GM21390 (cell line): ENCODE measurements at regions not wholly inside any gene's neighbourhood (a gene's known extent, or its start where the extent isn't known, plus 50 kb on each side); places are given as distances from the start of the nearest gene placed in this dataset.
"Not testable (repeated sequence)": the region's sequence is repeated elsewhere in the genome, so short reads cannot be mapped to it uniquely, and the experiment has no call there.

Experiments
- ATAC-seq: cut with Tn5 transposase; IDR thresholded peaks from one replicate; pipeline ENCODE4 v1.9.1; 2021; ENCODE audit not compliant: unreplicated experiment

DNA sequence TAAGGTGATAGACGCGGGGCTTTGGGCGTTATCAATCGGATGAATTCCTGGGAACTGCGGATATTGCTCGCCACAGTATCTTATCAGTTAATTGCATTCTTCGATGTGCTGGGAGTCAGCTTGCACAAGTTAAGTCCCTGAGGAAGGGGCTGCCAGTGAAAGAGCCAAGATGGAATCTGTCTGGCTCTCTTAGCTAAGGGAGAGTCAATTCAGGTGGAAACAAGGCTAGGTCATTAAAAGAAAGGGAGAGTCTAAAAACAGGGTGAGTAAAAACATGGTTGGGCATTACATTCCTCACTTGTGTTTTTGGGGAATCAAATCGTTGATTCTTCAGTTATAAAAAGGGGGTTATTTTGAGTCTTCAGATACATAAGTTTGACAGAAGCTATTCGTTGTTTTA is 196.2 kb downstream of the OTOP1 start:
- ATAC-seq, result not testable (repeated sequence)

DNA sequence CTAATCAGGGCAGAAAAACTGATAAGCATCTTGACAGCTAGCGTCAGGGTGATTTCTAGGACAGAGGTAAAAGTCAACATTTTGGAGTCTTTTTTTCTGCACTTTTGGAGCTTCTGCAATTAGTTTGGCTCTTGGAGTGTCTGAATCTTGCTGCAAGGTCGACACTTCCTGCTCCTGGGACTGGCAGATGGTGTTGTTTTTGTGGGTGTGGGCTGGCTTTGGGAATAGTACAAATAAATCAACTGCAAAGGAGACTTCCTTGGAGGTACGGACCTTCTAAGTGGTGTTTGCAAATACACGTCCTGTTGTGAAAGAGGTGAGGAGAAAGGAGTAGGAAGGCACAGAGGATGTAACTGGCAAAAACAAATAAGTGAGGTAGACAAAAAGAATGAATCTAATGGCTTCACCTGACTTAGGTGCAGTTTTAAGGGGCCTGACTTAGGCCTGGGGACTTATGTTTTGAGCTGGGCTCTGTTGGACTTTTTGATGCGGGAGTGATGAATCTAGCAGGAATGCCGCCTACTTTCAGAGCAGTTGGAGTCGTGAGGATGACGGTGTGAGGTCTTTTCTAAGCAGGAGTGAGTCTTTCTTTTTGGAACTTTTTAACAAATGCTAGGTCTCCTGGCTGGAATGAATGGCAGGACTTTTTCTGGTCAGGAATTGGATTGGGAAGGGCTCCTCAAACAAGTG is 195.1 kb downstream of the OTOP1 start:
- not testable (repeated sequence) for ATAC-seq

DNA sequence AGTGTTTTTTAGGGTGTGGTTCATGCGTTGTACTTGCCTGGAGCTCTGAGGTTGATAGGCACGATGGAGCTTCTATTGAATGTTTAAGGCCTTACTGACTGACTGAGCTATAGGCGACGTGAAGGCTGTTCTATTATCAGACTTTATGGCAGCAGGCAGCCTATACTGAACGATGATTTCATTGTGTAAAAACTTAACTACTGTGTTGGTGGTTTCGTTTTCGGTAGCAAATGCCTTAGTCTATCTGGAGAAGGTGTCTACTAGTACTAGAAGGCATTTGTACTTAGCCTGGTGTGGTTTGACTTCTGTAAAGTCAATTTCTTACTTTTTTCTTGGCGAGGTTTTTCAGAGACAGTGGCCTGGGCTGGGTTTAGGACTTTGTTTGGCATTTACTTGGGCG is 194.4 kb downstream of the OTOP1 start:
- ATAC-seq, result not testable (repeated sequence)

DNA sequence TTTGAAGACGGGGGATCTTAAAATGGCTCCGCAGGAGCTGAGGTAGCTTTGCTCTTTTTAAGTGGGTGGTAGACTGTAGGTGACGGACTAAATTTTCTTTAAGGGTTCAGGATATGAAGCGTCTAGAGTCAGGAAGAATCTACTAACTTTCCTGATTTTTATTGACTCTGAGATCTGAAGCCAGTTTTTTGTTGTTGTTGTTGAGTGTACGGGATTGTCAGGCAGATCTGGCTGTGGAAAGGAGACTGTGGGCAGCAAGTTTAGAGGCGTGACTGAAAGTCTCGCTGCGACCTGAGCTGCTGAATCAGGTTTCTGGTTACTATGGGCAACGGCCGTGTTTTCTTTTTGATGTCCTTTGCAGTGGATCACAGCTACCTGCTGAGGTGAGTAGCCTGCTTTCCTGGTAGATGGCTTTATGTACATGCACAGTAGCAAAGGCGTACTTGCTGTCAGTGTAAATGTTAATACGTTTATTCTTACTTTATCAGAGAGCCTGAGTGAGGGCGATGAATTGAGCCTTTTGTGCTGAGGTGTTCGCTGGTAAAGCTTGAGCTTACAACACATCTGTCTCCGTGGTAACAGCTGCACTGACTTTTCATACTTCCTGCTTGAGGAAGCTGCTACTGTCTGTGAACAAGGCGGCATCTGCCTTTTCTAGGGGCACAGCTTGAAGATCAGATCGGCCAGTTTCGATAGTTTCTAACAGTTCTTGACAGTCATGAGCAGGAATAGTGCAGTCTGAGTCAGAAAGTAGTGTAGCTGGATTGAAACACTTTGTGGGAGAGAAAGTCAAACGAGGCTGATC is 193.7 kb downstream of the OTOP1 start:
- ATAC-seq, result not testable (repeated sequence)

- not testable (repeated sequence) for ATAC-seq
Observed at GRCh38 chr4:4037399-4038138, 189.2 kb downstream of the OTOP1 start.

- not testable (repeated sequence) for ATAC-seq
Observed at GRCh38 chr4:4045823-4046222, 180.9 kb downstream of the OTOP1 start.

GRCh38 chr4:4046686-4047085 is 180.0 kb downstream of the OTOP1 start:
- ATAC-seq, result not testable (repeated sequence)

GRCh38 chr4:4047202-4047601 is 179.5 kb downstream of the OTOP1 start:
- ATAC-seq, result not testable (repeated sequence)

DNA sequence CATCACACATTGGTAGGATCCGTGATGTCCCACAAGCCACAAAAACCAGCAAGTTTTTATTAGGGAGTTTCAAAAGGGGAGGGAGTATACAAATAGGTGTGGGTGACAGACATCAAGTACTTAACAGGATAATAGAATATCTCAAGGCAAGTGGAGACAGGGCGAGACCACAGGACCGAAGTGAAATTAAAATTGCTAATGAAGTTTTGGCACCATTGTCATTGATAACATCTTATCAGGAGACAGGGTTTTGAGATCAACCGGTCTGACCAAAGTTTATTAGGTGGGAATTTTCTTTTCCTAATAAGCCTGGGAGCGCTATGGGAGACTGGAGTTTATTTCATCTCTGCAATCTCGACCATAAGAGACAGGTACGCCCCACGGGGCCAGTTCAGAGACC is 178.5 kb downstream of the OTOP1 start:
- not testable (repeated sequence) for ATAC-seq

DNA sequence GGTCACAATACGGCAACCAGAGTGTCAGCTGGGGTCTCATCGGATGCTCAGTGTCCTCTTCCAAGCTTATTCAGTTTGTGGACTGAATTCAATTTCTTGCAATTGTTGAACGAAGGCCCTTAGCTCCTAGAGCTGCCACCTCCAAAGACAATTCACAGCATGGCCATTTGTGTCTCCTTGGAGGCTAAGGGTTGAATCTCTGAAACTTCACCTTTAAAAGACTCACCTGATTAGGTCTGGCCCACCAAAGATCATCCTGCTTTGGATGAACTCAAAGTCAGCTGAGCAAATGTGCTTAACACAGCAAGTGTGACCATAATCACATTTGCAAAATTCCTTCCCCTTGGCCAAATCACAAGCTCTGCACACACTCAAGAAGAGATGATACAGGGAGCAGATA is 175.9 kb downstream of the OTOP1 start:
- ATAC-seq, result not testable (repeated sequence)

GRCh38 chr4:4052933-4053332 is 173.8 kb downstream of the OTOP1 start:
- not testable (repeated sequence) for ATAC-seq

GRCh38 chr4:4057226-4057625 is 169.5 kb downstream of the OTOP1 start:
- ATAC-seq, result not testable (repeated sequence)

DNA sequence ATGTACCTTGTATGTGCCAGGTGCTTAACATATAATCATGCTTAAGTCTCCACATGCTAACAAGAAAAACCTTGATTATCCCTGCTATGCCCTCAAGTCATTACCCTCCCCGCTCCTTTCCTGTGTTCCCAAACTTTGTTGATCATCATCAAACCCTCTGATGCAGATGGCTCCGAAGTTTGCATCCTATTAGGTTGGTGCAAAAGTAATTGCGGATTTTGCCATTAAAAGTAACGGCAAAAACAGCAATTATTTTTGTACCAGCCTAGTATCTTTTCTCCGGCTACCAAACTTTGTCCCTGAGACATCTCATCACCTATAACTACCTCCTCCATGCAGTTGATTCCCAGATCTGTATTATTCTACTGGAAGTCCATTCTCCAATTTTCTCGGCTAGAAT is 142.6 kb downstream of the OTOP1 start:
- not testable (repeated sequence) for ATAC-seq

- ATAC-seq, result not testable (repeated sequence)
Observed at GRCh38 chr4:4089716-4090419, 136.9 kb downstream of the OTOP1 start.

DNA sequence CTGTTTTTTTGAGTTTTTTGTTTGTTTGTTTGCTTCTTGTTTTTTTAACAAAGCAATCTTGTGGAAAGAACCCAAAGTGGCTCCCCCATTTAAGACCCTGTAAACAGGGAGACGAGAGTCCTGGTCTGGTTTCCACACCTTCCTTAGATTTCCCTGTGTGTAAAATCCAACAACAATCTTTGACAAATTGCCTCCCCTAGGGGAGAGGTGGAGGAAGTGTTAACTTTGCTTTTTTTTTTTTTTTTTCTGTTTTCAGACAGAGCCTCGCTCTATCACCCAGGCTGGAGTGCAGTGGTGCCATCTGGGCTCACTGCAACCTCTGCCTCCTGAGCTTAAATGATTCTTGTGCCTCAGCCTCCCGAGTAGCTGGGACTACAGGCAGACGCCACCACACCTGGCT is 136.0 kb downstream of the OTOP1 start:
- ATAC-seq, result not testable (repeated sequence)

DNA sequence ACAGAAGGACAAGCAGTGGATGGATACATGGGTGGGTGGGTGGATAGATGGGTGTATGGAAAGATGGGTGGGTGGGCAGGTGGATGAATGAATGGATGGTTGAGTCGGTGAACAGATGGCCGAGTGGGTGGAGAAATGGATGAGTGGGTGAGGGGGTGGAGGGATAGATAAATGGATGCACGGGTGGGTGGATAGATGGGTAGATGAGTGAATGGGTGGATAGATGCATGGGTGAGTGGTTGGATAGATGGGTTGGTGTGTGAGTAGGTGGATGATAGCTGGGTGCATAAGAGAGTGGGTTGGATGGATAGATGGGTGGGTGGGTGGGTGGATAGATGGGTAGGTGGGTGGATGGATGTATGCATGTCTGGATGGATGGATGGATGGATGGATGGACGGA is 134.6 kb downstream of the OTOP1 start:
- not testable (repeated sequence) for ATAC-seq

- ATAC-seq, result not testable (repeated sequence)
Observed at GRCh38 chr4:4099610-4100009, 127.1 kb downstream of the OTOP1 start.

DNA sequence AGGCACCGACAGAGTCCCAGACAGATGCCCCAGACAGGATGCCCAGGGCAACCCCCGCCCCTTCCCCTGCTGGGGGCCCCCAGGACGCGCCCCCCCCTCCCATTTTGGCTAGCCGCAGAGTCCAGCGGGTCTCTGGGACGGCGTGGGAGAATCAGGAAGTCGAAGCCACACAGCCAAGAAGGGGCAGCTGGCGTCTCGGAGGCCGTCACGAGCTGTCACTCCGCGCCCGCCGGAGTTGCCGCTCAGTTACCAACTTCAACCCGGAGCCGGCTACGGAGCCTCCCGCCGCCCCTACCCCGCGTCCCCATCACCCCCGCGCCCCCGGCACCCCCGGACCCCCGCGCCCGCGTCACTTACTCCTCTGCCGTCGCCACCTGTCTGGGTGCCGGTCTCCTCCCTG is 119.8 kb downstream of the OTOP1 start:
- not testable (repeated sequence) for ATAC-seq

- ATAC-seq, result not testable (repeated sequence)
Observed at GRCh38 chr4:4107411-4108107, 119.2 kb downstream of the OTOP1 start.

GRCh38 chr4:4115381-4115780 is 111.3 kb downstream of the OTOP1 start:
- not testable (repeated sequence) for ATAC-seq
